K562 (cell line): ENCODE measurements at regions not wholly inside any gene's neighbourhood (a gene's known extent, or its start where the extent isn't known, plus 50 kb on each side); places are given as distances from the start of the nearest gene placed in this dataset.

ENCODE experiments used
- CEBPG ChIP-seq, 3 experiments: fragments of 200-800 bp in 1 of 3; sonication (Bioruptor generic) in 1 of 3; sonication (generic) in 1 of 3; formaldehyde crosslinking in 1 of 3; IDR thresholded peaks in 2 of 3; conservative IDR thresholded peaks in 1 of 3; 2 replicates each; pipeline versions ENCODE4 v1.6.1 to v1.8.0; 2016 to 2022; ENCODE audit warnings: missing compliant biosample characterization in 2 of 3, missing genetic modification characterization in 2 of 3, mild to moderate bottlenecking in 1 of 3, missing genetic modification reagents in 1 of 3
- ERF ChIP-seq: fragments of 450-650 bp; formaldehyde crosslinking; IDR thresholded peaks from 2 replicates; pipeline ENCODE4 v1.4.0; 2020; ENCODE audit warnings: mild to moderate bottlenecking, mixed read lengths
- KAT7 ChIP-seq: sonication (generic); formaldehyde crosslinking; IDR thresholded peaks from 2 replicates; pipeline ENCODE4 v1.8.0; 2022; ENCODE audit warnings: missing genetic modification reagents, mild to moderate bottlenecking, borderline replicate concordance
- MEIS2 ChIP-seq: fragments of 450-650 bp; IDR thresholded peaks from 2 replicates; pipeline ENCODE4 v1.6.1; 2014; ENCODE audit warnings: mild to moderate bottlenecking; ENCODE audit not compliant: partially characterized antibody
- MLX ChIP-seq, 2 experiments: fragments of 450-650 bp in 1 of 2; sonication (generic) in 1 of 2; formaldehyde crosslinking; conservative IDR thresholded peaks; 2 replicates each; pipeline versions ENCODE4 v1.4.0 to v1.8.1; 2020 to 2022; ENCODE audit warnings: mild to moderate bottlenecking in 1 of 2, missing genetic modification reagents in 1 of 2
- NONO ChIP-seq, 2 experiments: fragments of 200-400 bp in 1 of 2; fragments of 450-650 bp in 1 of 2; formaldehyde crosslinking in 1 of 2; IDR thresholded peaks; 2 replicates each; pipeline ENCODE4 v1.6.1; 2017; ENCODE audit warnings: low read depth in 2 of 2, mild to moderate bottlenecking in 2 of 2, moderate library complexity in 2 of 2, low read length in 1 of 2
- TRIM24 ChIP-seq, 2 experiments: fragments of 450-650 bp; IDR thresholded peaks; 2 replicates each; pipeline ENCODE4 v1.6.1; 2016
- XRCC5 ChIP-seq: fragments of 200-400 bp; formaldehyde crosslinking; IDR thresholded peaks from 2 replicates; pipeline ENCODE4 v1.6.1; 2017; ENCODE audit warnings: low read depth, mild to moderate bottlenecking, low read length
- TF ChIP-seq, protein P1 (sequence below): fragments of 450-650 bp; IDR thresholded peaks from 2 replicates; pipeline ENCODE4 v1.6.1; 2016; ENCODE audit warnings: low read depth
- TF ChIP-seq, protein P2 (sequence below), 2 experiments: fragments of 200-800 bp in 1 of 2; sonication (Bioruptor generic) in 1 of 2; sonication (generic) in 1 of 2; formaldehyde crosslinking in 1 of 2; IDR thresholded peaks in 1 of 2; conservative IDR thresholded peaks in 1 of 2; 2 replicates each; pipeline versions ENCODE4 v1.5.0 to v1.6.1; 2016 to 2020; ENCODE audit warnings: missing compliant biosample characterization in 1 of 2, missing genetic modification characterization in 1 of 2, missing genetic modification reagents in 1 of 2
- TF ChIP-seq, protein P3 (sequence below): fragments of 200-800 bp; sonication (Bioruptor generic); IDR thresholded peaks from 2 replicates; pipeline ENCODE4 v1.6.1; 2017; ENCODE audit warnings: missing genetic modification characterization, missing compliant biosample characterization

GRCh38 chr11:70000228-70000627 is 77.9 kb upstream of the ANO1 start (continued):
- TF ChIP-seq XRCC5 (no peak), MLX (CRISPR knock-in tag; conservative IDR thresholded peaks at IDR 0.05) (no peak), NONO (IDR thresholded peaks at IDR 0.05; ENCODE audit: low read depth in 2 of 2, low read length in 1 of 2) (no peak), KAT7 (CRISPR knock-in tag) (no peak), ERF (CRISPR knock-in tag) (no peak), TRIM24 (IDR thresholded peaks at IDR 0.05) (no peak), MEIS2 (no peak), CEBPG (CRISPR knock-in tag; IDR thresholded peaks at IDR 0.05) (no peak), CEBPG (tag; conservative IDR thresholded peaks at IDR 0.05 in 1 of 2, IDR thresholded peaks at IDR 0.05 in 1 of 2) (no peak)
- TF ChIP-seq, protein P1, sequence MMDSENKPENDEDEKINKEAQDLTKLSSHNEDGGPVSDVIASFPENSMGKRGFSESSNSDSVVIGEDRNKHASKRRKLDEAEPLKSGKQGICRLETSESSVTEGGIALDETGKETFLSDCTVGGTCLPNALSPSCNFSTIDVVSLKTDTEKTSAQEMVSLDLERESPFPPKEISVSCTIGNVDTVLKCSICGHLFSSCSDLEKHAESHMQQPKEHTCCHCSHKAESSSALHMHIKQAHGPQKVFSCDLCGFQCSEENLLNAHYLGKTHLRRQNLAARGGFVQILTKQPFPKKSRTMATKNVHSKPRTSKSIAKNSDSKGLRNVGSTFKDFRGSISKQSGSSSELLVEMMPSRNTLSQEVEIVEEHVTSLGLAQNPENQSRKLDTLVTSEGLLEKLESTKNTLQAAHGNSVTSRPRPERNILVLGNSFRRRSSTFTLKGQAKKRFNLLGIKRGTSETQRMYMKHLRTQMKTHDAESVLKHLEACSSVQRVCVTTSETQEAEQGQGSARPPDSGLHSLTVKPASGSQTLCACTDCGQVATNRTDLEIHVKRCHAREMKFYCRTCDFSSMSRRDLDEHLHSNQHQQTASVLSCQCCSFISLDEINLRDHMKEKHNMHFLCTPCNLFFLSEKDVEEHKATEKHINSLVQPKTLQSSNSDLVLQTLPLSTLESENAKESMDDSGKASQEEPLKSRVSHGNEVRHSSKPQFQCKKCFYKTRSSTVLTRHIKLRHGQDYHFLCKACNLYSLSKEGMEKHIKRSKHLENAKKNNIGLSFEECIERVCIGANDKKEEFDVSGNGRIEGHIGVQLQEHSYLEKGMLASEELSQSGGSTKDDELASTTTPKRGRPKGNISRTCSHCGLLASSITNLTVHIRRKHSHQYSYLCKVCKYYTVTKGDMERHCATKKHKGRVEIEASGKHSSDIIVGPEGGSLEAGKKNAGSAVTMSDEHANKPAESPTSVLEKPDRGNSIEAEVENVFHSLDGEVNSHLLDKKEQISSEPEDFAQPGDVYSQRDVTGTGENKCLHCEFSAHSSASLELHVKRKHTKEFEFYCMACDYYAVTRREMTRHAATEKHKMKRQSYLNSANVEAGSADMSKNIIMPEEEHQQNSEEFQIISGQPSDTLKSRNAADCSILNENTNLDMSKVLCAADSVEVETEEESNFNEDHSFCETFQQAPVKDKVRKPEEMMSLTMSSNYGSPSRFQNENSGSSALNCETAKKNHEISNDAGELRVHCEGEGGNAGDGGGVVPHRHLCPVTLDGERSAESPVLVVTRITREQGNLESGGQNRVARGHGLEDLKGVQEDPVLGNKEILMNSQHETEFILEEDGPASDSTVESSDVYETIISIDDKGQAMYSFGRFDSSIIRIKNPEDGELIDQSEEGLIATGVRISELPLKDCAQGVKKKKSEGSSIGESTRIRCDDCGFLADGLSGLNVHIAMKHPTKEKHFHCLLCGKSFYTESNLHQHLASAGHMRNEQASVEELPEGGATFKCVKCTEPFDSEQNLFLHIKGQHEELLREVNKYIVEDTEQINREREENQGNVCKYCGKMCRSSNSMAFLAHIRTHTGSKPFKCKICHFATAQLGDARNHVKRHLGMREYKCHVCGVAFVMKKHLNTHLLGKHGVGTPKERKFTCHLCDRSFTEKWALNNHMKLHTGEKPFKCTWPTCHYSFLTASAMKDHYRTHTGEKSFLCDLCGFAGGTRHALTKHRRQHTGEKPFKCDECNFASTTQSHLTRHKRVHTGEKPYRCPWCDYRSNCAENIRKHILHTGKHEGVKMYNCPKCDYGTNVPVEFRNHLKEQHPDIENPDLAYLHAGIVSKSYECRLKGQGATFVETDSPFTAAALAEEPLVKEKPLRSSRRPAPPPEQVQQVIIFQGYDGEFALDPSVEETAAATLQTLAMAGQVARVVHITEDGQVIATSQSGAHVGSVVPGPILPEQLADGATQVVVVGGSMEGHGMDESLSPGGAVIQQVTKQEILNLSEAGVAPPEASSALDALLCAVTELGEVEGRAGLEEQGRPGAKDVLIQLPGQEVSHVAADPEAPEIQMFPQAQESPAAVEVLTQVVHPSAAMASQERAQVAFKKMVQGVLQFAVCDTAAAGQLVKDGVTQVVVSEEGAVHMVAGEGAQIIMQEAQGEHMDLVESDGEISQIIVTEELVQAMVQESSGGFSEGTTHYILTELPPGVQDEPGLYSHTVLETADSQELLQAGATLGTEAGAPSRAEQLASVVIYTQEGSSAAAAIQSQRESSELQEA, result no peak
- TF ChIP-seq, protein P2, sequence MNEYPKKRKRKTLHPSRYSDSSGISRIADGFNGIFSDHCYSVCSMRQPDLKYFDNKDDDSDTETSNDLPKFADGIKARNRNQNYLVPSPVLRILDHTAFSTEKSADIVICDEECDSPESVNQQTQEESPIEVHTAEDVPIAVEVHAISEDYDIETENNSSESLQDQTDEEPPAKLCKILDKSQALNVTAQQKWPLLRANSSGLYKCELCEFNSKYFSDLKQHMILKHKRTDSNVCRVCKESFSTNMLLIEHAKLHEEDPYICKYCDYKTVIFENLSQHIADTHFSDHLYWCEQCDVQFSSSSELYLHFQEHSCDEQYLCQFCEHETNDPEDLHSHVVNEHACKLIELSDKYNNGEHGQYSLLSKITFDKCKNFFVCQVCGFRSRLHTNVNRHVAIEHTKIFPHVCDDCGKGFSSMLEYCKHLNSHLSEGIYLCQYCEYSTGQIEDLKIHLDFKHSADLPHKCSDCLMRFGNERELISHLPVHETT (CRISPR knock-in tag; conservative IDR thresholded peaks at IDR 0.05 in 1 of 2, IDR thresholded peaks at IDR 0.05 in 1 of 2), result no peak
- TF ChIP-seq, protein P3, sequence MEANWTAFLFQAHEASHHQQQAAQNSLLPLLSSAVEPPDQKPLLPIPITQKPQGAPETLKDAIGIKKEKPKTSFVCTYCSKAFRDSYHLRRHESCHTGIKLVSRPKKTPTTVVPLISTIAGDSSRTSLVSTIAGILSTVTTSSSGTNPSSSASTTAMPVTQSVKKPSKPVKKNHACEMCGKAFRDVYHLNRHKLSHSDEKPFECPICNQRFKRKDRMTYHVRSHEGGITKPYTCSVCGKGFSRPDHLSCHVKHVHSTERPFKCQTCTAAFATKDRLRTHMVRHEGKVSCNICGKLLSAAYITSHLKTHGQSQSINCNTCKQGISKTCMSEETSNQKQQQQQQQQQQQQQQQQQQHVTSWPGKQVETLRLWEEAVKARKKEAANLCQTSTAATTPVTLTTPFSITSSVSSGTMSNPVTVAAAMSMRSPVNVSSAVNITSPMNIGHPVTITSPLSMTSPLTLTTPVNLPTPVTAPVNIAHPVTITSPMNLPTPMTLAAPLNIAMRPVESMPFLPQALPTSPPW (CRISPR knock-in tag), result peak; percentile 42
